ENCODE measurements at regions not wholly inside any gene's neighbourhood (a gene's known extent, or its start where the extent isn't known, plus 50 kb on each side); places are given as distances from the start of the nearest gene placed in this dataset.

GRCh38 chr3:66592927-66593625 lies 92.3 kb upstream of the LRIG1 start:
- no peak for DNase-seq (ENCODE audit: low read depth)

DNA sequence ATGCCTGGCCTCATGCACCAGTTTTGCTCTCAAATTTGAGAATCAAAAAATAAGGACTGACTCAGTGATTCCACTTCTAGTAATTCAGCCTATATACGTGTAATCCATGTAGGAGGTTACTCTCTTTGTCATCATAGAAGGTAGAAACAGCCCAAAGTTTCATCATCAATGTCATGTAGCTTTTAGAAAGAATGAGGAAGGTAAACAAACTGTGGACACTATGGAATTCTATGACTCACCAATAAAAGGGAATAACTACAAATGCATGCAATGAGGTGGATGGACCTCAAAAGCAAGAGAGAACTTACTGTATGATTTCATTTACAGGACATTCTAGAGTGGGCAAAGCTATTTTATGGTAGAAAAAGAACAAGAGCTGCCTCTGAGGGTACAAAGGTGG lies 93.2 kb upstream of the LRIG1 start:
- no peak for DNase-seq (ENCODE audit: low read depth)

DNA sequence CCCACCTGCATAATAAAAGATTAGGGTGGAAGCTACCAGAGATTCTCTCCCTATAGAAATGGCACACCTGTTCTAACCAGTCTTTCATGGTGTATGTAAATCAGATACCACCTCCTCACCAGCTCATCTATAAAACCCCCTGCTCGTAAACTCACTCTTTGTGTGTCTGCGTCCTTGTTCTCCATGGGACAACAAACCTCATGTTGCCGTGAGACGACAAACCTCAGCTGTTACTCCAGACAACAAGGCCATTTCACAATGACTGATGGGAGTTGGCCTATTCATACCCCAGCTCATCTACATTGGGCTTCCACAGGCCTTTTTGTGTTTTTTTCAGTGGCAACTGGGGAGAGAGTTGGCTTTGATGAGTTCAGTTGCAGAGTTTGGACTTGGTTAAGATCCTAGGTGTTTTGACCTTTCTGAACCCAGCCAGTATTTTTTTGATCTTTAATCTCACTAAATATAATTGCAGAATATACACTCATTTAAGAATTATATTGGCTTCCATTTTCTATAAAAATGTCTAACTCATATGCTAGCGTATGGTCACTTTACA lies 96.6 kb upstream of the LRIG1 start:
- no peak for DNase-seq (ENCODE audit: low read depth)

DNA sequence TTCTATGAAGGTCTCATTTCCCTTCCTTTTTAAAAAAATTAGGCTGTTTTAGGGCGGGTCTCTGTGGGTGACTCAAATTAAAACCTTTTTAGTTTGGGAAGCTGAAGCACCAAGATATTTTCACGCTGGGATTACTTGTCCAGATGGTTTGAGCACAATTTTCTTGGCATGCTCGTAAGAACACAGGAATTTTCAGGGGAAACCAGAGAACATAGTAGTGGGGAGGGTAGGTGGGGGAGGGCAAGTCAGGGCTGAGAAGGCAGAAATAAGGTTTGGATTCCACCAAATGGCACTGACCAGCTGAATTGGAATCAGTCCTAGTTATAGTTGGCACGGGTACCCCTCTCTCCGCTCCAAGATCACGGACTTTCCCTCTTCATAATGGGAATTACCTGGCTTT lies 97.3 kb upstream of the LRIG1 start:
- no peak for DNase-seq (ENCODE audit: low read depth)

- no peak for DNase-seq (ENCODE audit: low read depth)
Observed at GRCh38 chr3:66602237-66602636, 101.4 kb upstream of the LRIG1 start.

DNA sequence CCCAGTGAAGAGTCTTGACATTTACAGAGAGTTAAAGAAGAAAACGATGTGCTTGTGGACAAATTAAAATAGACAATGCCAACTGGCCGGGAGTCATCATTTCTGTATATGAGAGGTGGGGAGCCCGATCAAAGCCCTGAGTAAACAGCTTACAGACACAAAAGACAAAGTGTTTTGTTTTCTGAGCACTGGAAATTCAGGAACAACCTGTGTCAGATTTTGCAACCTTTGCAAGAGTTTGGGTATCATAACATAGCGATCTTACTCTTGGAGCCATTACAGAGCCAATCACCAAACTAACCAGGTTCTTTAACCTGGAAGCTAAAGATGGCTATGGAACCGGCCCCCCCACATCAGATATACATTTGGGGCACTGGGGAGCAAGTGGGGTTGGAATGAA lies 101.9 kb upstream of the LRIG1 start:
- DNase-seq (ENCODE audit: low read depth) = no peak

DNA sequence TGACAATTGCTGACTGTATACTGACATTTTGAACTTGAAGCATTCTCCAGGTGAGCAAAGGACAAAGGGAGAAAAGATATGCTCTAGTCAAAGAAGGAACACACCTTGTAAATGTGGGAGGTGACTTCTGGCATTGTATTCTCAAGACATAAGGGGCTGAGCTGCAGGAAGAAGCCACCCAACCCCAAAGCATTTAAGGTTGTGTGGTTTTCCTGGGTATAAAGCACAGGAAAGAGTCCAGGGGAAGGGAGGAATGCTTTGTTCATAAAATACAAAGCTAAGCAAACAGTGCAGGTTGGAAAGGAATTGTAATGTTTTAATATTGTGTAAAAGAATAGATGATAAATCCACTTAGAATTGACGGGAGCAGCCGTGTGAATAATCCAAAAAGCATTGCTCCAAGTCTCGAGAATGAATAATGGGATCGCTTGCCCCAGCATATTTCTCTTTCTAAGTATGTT lies 102.4 kb upstream of the LRIG1 start:
- no peak for DNase-seq (ENCODE audit: low read depth)

DNA sequence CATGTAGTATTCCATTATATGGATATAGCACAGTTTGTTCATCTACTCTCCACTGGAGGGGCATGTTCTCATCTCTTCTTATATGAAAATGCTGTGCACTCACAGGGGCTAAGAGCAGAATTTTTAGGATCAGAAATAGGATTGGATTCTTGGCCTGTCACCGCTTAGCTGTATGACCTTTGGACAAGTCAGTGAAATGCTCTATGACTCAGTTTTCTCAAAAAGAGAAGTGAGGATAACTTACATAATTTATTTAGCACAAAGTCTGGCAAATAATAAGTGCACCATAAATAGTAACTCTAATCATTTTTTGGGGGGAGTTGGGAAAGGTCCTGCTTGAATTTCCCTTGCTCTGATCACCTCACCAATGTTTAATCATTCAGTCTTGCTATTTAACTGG lies 103.7 kb upstream of the LRIG1 start:
- DNase-seq (ENCODE audit: low read depth) = no peak

GRCh38 chr3:66606126-66606525 lies 105.3 kb upstream of the LRIG1 start:
- no peak for DNase-seq (ENCODE audit: low read depth)

GRCh38 chr3:66606868-66607267 lies 106.0 kb upstream of the LRIG1 start:
- no peak for DNase-seq (ENCODE audit: low read depth)

DNA sequence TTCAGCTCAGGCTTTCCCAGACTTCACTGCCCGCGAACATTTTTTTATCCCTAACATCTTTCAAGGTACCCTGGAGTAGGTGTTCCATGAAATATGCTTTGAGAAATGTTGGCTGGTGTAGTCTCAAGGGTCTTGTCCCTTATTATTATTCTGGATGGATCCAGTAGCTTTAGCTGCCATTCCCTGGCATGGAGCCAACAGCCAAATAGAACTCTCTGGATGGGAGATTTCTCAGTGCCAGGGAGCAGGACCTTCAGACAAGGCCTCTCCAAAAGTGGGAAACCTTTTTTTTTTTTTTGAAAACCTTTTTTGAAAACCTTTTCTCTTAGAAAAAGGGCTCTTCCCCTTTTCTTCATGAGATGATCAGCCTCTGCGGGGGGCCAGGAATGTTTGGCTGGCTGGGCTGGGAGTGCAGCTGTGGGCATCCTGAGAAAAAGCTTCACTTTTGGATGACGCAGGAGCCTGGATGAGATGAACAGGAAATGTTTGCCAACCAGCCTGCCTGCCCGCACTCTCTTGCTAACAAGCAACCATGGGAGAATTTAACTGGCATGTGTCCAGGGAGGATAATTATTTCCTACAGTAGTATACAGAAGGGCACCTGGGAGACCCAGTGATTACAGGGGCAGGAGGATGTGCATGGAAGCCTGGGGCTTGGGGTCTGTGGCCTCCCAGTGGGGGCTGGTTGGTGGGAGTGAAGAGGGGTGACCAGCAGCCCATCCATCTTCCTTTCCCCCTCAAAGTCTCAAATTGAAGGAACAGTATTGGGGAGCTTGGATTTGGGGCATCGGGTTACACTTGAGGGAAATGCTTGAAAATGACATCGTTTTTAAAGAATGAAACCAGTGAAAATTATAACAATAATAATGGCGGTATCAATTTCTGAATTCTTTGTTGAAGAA lies 109.1 kb upstream of the LRIG1 start:
- DNase-seq (ENCODE audit: low read depth) = no peak

DNA sequence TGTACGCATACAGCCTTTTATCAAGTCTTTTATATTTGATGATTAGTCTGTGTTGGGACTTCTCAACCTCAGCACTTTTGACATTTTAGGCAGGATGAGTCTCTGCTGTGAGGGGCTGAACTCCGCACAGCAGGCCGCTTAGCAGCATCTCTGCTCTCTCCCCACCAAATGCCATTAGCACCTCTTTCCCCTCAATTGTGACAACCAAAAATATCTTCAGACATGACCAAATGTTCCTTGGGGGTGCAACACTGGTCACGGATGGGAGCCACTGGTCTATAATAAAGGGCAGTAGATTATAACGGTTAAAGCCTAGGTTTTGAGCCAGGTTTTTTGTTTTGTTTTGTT lies 109.7 kb upstream of the LRIG1 start:
- no peak for DNase-seq (ENCODE audit: low read depth)

DNA sequence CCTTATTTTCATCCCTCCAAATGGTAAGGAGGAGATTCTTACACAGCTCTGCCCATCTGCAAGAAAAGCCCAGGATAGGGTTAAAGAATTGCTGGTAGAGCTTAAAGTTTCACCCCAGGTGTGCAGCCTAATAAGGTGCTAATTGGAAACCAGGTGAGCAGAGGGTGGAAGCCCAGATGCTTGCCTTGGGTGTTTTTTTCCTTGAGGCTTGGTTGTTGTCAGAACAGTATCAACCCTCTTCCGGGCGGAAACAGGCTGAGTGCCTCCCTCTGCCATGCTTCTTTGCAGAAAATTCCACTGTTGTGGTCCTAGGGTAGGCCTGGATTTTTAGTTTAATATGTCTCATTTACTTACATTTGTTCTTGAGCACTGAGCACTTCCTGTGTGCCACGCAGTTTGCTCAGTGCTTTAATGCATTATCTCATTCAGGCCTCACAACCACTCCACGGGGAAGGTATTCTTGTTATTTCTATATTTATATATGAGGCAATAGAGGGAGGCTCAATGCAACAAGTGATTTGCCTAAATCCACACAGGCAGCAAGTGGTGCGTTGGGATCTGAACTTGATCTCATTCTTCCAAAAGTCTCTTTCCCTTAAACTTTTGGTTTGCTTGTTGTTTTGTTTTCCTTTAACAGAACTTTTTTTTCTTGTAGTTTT lies 115.0 kb upstream of the LRIG1 start:
- no peak for DNase-seq (ENCODE audit: low read depth)

- no peak for DNase-seq (ENCODE audit: low read depth)
Observed at GRCh38 chr3:66617351-66617750, 116.5 kb upstream of the LRIG1 start.

DNA sequence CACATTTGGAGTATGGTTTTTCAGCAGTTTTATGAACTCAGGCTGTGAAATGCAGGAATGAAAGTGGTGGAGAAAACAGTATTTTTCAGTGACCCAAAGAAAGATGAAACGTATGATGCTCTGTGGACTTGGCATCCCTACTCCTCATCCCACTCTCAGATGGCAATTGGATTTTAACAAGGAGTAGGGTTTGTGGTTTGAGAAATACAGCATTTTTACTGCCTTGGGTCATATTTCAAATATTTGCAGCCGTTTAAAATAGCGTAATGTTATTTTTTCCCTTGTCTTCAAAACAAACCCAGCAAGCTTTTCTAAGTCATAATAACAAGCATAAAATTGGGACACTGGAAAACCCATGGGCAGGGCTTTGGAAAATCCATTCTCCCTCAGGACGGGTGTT lies 117.2 kb upstream of the LRIG1 start:
- DNase-seq (ENCODE audit: low read depth) = no peak

- DNase-seq (ENCODE audit: low read depth) = no peak
Observed at GRCh38 chr3:66620296-66620695, 119.5 kb upstream of the LRIG1 start.

DNA sequence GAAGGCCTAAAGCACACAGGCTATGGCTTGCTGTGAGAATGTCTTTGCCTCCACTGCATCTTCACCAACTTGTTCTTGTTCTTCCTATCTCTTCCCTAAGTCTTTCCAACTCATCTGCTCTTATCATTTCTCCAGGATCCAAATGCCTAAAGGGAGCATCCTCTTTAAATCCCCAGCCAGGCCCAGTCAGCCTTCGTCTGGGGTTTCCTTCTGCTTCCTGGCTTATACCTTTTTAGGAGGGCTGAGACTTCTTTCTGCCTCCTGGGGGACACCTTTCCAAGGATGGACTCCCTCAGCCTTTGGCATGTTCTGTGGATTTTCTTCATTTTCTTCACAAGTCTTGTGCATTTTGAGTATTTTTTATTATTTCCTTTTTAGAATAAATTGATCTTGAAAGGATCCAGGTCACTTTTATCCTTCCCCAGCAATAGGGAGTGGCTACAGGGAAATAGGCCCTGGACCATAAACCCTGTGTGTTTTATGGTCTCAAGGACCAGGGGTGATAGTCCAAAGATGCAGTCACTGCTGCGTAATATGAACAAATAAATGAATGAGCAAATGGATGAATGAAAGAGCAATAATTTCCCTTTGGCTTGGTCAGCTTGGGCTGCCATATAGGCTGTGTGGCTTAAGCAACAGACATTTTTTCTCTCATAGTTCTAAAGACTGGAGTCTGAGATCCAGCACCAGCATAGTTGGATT lies 122.1 kb upstream of the LRIG1 start:
- DNase-seq (ENCODE audit: low read depth) = no peak

GRCh38 chr3:66625505-66626216 lies 124.8 kb upstream of the LRIG1 start:
- no peak for DNase-seq (ENCODE audit: low read depth)

GRCh38 chr3:66629150-66629981 lies 128.5 kb upstream of the LRIG1 start:
- DNase-seq (ENCODE audit: low read depth) = no peak

DNA sequence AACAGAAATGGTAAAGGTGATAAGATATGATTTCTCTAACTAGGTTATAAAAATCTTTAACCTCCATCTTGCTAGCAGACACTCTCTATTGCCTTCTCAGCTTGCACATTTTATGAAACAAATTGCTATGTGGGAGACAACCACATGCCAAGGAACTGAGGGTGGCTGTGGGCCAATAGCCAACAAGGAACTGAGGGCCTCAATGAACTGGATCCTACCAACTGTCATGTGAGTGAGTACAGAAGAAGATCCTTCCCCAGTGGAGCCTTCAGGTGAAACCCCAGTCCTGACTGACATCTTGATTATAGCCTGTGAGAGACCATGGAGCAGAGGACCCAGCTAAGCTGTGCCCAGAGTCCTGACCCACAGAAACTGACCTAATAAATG lies 129.2 kb upstream of the LRIG1 start:
- DNase-seq (ENCODE audit: low read depth) = no peak

Measured in stimulated activated CD8-positive, alpha-beta memory T cell treated with anti-CD3 and anti-CD28 coated beads, Interleukin-15, amount 100 ng/mL, for 24 hours (primary cell).